Sigmoid colon (tissue), 6 donors: ENCODE measurements at regions not wholly inside any gene's neighbourhood (a gene's known extent, or its start where the extent isn't known, plus 50 kb on each side); places are given as distances from the start of the nearest gene placed in this dataset.

Experiments used
- DNase-seq: peaks from one replicate; pipeline ENCODE4 v3.0.0-alpha.2; 2019
- H3K27ac ChIP-seq, 4 donors: fragments of 200-600 bp; sonication (generic); one replicate each; pipeline ENCODE4 v1.5.1; 2016 to 2019; ENCODE audit warnings: mild to moderate bottlenecking in 1 of 4
- H3K27me3 ChIP-seq, 3 donors: fragments of 200-600 bp; sonication (generic); one replicate each; pipeline ENCODE4 v1.5.1; 2019; ENCODE audit warnings: mild to moderate bottlenecking in 1 of 3
- H3K36me3 ChIP-seq, 4 donors: fragments of 200-600 bp; sonication (generic); one replicate each; pipeline ENCODE4 v1.5.1; 2016 to 2019
- H3K4me1 ChIP-seq, 4 donors: fragments of 200-600 bp; sonication (generic); one replicate each; pipeline ENCODE4 v1.5.1; 2017 to 2019
- H3K4me3 ChIP-seq, 4 donors: fragments of 200-600 bp; sonication (generic); one replicate each; pipeline ENCODE4 v1.5.1; 2017 to 2019; ENCODE audit warnings: mild to moderate bottlenecking in 2 of 4, moderate library complexity in 1 of 4
- H3K9me3 ChIP-seq, 4 donors: fragments of 200-600 bp in 3 of 4; sonication (generic) in 3 of 4; one replicate each; pipeline versions ENCODE4 v1.5.1 to v1.6.1; 2013 to 2019
- CTCF ChIP-seq, 4 experiments: fragments of 450-650 bp in 3 of 4; fragments of 200-600 bp in 1 of 4; IDR thresholded peaks; one replicate each; pipeline ENCODE4 v1.5.1; 2016 to 2019; ENCODE audit warnings: antibody characterized with exemption in 4 of 4, mild to moderate bottlenecking in 3 of 4, moderate library complexity in 2 of 4
- EP300 ChIP-seq, 4 donors: sonication (generic); formaldehyde crosslinking; IDR thresholded peaks; one replicate each; pipeline ENCODE4 v1.6.1; 2017; ENCODE audit warnings: antibody characterized with exemption in 4 of 4
- POLR2A ChIP-seq, 2 donors: fragments of 450-650 bp; IDR thresholded peaks; one replicate each; pipeline ENCODE4 v1.6.1; 2016; ENCODE audit warnings: antibody characterized with exemption in 2 of 2, mild to moderate bottlenecking in 2 of 2, moderate library complexity in 2 of 2
- POLR2AphosphoS5 ChIP-seq, 4 donors: sonication (generic); formaldehyde crosslinking; IDR thresholded peaks; one replicate each; pipeline ENCODE4 v1.6.1; 2017; ENCODE audit warnings: antibody characterized with exemption in 4 of 4
- WGBS, 2 donors: extraction: QIAGEN DNeasy Blood & Tissue Kit; methylation state at CpG; one replicate each; pipeline ENCODE4 v1.1.7; 2013; 5-methylcytosine and 5-hydroxymethylcytosine counted together
- intact Hi-C: fragments of 100-400 bp; cut with DNase I; formaldehyde crosslinking; loops from one replicate; pipeline ENCODE4 v1.15.1; 2023
- donor health status: healthy with polysubstance abuse.
- donor health status: healthy.

GRCh38 chr6:26224940-26225847, 138.0 kb downstream of the HFE start:
- Histone ChIP-seq H3K27me3 (peaks cover 0 to 7% (median 5%) of the 10 kb centered on the region in 3 donors), H3K9me3 (no peaks in the 10 kb centered on the region), H3K36me3 (no peaks in the 10 kb centered on the region), H3K27ac (peak overlapping the region; percentile 85 to 88 (median 86)), H3K4me3 (peak overlapping the region; percentile 35 to 59 (median 52)), H3K4me1 (peaks cover 0 to 15% (median 5%) of the 10 kb centered on the region in 4 donors)
- WGBS, 2 donors: 73 to 90% methylated on average over 51 of the region's 51 CpGs
- intact Hi-C loops: no loop called here
- no peak for DNase-seq
- TF ChIP-seq POLR2AphosphoS5 (IDR thresholded peaks at IDR 0.05) (peak in 3 of 4 donors; percentile 41 to 65 (median 64)), CTCF (IDR thresholded peaks at IDR 0.05) (no peak)

GRCh38 chr6:26225848-26226578, 138.8 kb downstream of the HFE start:
- intact Hi-C loops: no loop called here
- 88 to 94% methylated on average over 28 of the region's 28 CpGs for WGBS, 2 donors
- no peak for DNase-seq
- Histone ChIP-seq H3K9me3 (no peaks in the 10 kb centered on the region), H3K4me3 (no peak overlapping the region), H3K27me3 (peaks cover 0 to 10% (median 5%) of the 10 kb centered on the region in 3 donors), H3K27ac (no peak overlapping the region), H3K4me1 (peaks cover 0 to 15% (median 5%) of the 10 kb centered on the region in 4 donors), H3K36me3 (no peaks in the 10 kb centered on the region)
- TF ChIP-seq POLR2A (IDR thresholded peaks at IDR 0.05): no peak
- no peak for TF ChIP-seq POLR2AphosphoS5 (IDR thresholded peaks at IDR 0.05)
- TF ChIP-seq EP300 (IDR thresholded peaks at IDR 0.05): no peak
- no peak for TF ChIP-seq CTCF (IDR thresholded peaks at IDR 0.05)

- Histone ChIP-seq H3K4me3 (no peak overlapping the region), H3K36me3 (no peaks in the 10 kb centered on the region), H3K27ac (no peak overlapping the region), H3K9me3 (no peaks in the 10 kb centered on the region), H3K4me1 (peaks cover 0 to 15% (median 5%) of the 10 kb centered on the region in 4 donors), H3K27me3 (peaks cover 0 to 12% (median 5%) of the 10 kb centered on the region in 3 donors)
- WGBS, 2 donors: 97 to 98% methylated on average over 3 of the region's 3 CpGs
- TF ChIP-seq CTCF (IDR thresholded peaks at IDR 0.05): no peak
- no peak for TF ChIP-seq POLR2A (IDR thresholded peaks at IDR 0.05)
- TF ChIP-seq POLR2AphosphoS5 (IDR thresholded peaks at IDR 0.05): no peak
- TF ChIP-seq EP300 (IDR thresholded peaks at IDR 0.05): no peak
- intact Hi-C loops: no loop called here
- DNase-seq: no peak
These were observed 138.4 kb upstream of the BTN3A2 start for GRCh38 chr6:26226579-26226967.

- TF ChIP-seq POLR2A (IDR thresholded peaks at IDR 0.05): no peak
- TF ChIP-seq POLR2AphosphoS5 (IDR thresholded peaks at IDR 0.05): no peak
- no peak for TF ChIP-seq CTCF (IDR thresholded peaks at IDR 0.05)
- TF ChIP-seq EP300 (IDR thresholded peaks at IDR 0.05): no peak
- Histone ChIP-seq H3K36me3 (no peaks in the 10 kb centered on the region), H3K27me3 (peaks cover 7 to 35% (median 12%) of the 10 kb centered on the region in 3 donors), H3K4me3 (no peak overlapping the region), H3K27ac (no peak overlapping the region), H3K9me3 (no peaks in the 10 kb centered on the region), H3K4me1 (peaks cover 0 to 25% (median 13%) of the 10 kb centered on the region in 4 donors)
- 89 to 92% methylated on average over 5 of the region's 5 CpGs for WGBS, 2 donors
- no peak for DNase-seq
- intact Hi-C loops: no loop called here
These were observed 134.6 kb upstream of the BTN3A2 start for GRCh38 chr6:26230351-26230750.
